ENCODE measurements at regions not wholly inside any gene's neighbourhood (a gene's known extent, or its start where the extent isn't known, plus 50 kb on each side); places are given as distances from the start of the nearest gene placed in this dataset.
A peak's percentile ranks its signal among the peaks of the same experiment; 100 is the strongest.

GRCh38 chr21:18776936-18777335 is 373.4 kb upstream of the TMPRSS15 start:
- no peak for TF ChIP-seq POLR2A (IDR thresholded peaks at IDR 0.05)
- TF ChIP-seq EP300 (IDR thresholded peaks at IDR 0.05; ENCODE audit: low read depth) = no peak
- TF ChIP-seq CTCF (IDR thresholded peaks at IDR 0.05) = no peak
- H3K27me3 ChIP-seq = no peaks in the 10 kb centered on the region
- no peaks in the 10 kb centered on the region for H3K4me1 ChIP-seq
- no peaks in the 10 kb centered on the region for H3K36me3 ChIP-seq
- no peak overlapping the region for H3K4me3 ChIP-seq
- no peaks in the 10 kb centered on the region for H3K9me3 ChIP-seq
- no peak for DNase-seq
- H3K27ac ChIP-seq = no peak overlapping the region
- WGBS, 2 donors (ENCODE audit: low coverage in 1 of 2) = 60 to 70% methylated on average over 1 to 4 of the region's 4 CpGs
- intact Hi-C loops (cut with DNase I; ENCODE audit: low total_unique reads) = no loop called here
- in situ Hi-C loops (cut with MboI; ENCODE audit: low pct_ligation_motif_present in 1 of 4, low pct_unique_long_range_greater_than_20kb in 1 of 4, low sequenced_read_pairs in 3 of 4) = no loop called here

- Histone ChIP-seq H3K36me3 (no peaks in the 10 kb centered on the region), H3K27me3 (no peaks in the 10 kb centered on the region), H3K4me3 (no peak overlapping the region), H3K4me1 (no peaks in the 10 kb centered on the region), H3K27ac (no peak overlapping the region), H3K9me3 (no peaks in the 10 kb centered on the region)
- intact Hi-C loops (cut with DNase I; ENCODE audit: low total_unique reads) = no loop called here
- no peak for DNase-seq
- no peak for TF ChIP-seq CTCF (IDR thresholded peaks at IDR 0.05)
- 17 to 22% methylated on average over 1 of the region's 1 CpG for WGBS, 2 donors (ENCODE audit: low coverage in 1 of 2)
- in situ Hi-C loops (cut with MboI; ENCODE audit: low pct_ligation_motif_present in 1 of 4, low pct_unique_long_range_greater_than_20kb in 1 of 4, low sequenced_read_pairs in 3 of 4) = no loop called here
Measured at GRCh38 chr21:18782721-18783120, 379.1 kb upstream of the TMPRSS15 start.

GRCh38 chr21:18801468-18801867 is 397.9 kb upstream of the TMPRSS15 start:
- H3K4me1 ChIP-seq = no peaks in the 10 kb centered on the region
- H3K4me3 ChIP-seq = no peak overlapping the region
- TF ChIP-seq CTCF (IDR thresholded peaks at IDR 0.05) (peak in 1 of 5 experiments; percentile 19), POLR2AphosphoS5 (IDR thresholded peaks at IDR 0.05) (no peak), EP300 (IDR thresholded peaks at IDR 0.05; ENCODE audit: low read depth) (no peak)
- H3K27ac ChIP-seq = no peak overlapping the region
- in situ Hi-C loops (cut with MboI; ENCODE audit: low pct_ligation_motif_present in 1 of 4, low pct_unique_long_range_greater_than_20kb in 1 of 4, low sequenced_read_pairs in 3 of 4) (no loop called here), intact Hi-C loops (cut with DNase I; ENCODE audit: low total_unique reads) (no loop called here)
- no peaks in the 10 kb centered on the region for H3K36me3 ChIP-seq
- WGBS, 2 donors (ENCODE audit: low coverage in 1 of 2) = 84 to 86% methylated on average over 1 of the region's 1 CpG
- no peak for DNase-seq
- H3K9me3 ChIP-seq = peaks cover 0 to 4% of the 10 kb centered on the region in 2 donors
- no peaks in the 10 kb centered on the region for H3K27me3 ChIP-seq

GRCh38 chr21:18803624-18804023 is 400.0 kb upstream of the TMPRSS15 start:
- no peaks in the 10 kb centered on the region for H3K27me3 ChIP-seq
- no peak for DNase-seq
- intact Hi-C loops (cut with DNase I; ENCODE audit: low total_unique reads) (no loop called here), in situ Hi-C loops (cut with MboI; ENCODE audit: low pct_ligation_motif_present in 1 of 4, low pct_unique_long_range_greater_than_20kb in 1 of 4, low sequenced_read_pairs in 3 of 4) (no loop called here)
- no peaks in the 10 kb centered on the region for H3K36me3 ChIP-seq
- no peak for TF ChIP-seq POLR2AphosphoS5 (IDR thresholded peaks at IDR 0.05)
- no peak for TF ChIP-seq EP300 (IDR thresholded peaks at IDR 0.05; ENCODE audit: low read depth)
- no peak for TF ChIP-seq CTCF (IDR thresholded peaks at IDR 0.05)
- TF ChIP-seq POLR2A (IDR thresholded peaks at IDR 0.05) = no peak
- no peaks in the 10 kb centered on the region for H3K9me3 ChIP-seq
- no peaks in the 10 kb centered on the region for H3K4me1 ChIP-seq
- no peak overlapping the region for H3K4me3 ChIP-seq
- H3K27ac ChIP-seq = no peak overlapping the region
- 77 to 79% methylated on average over 2 of the region's 2 CpGs for WGBS, 2 donors (ENCODE audit: low coverage in 1 of 2)
